T-helper 1 cell treated with Interleukin-12 subunit alpha and Interleukin-12 subunit beta and Interleukin-4 antibody, amounts not matched to agents 30 μg/mL and 1 μg/mL, for 36 hours (primary cell): ENCODE measurements at regions not wholly inside any gene's neighbourhood (a gene's known extent, or its start where the extent isn't known, plus 50 kb on each side); places are given as distances from the start of the nearest gene placed in this dataset.

Experiments
- H3K27ac Mint-ChIP-seq: one replicate; pipeline ENCODE4 v1.8.0; 2021; ENCODE audit warnings: mild to moderate bottlenecking, mixed read lengths
- H3K27me3 Mint-ChIP-seq: one replicate; pipeline ENCODE4 v1.8.0; 2021; ENCODE audit warnings: low read depth, mixed read lengths
- H3K36me3 Mint-ChIP-seq: one replicate; pipeline ENCODE4 v1.8.0; 2021; ENCODE audit warnings: low read depth, mixed read lengths
- H3K4me1 Mint-ChIP-seq: one replicate; pipeline ENCODE4 v1.8.0; 2021; ENCODE audit warnings: low read depth, mixed read lengths
- H3K4me3 Mint-ChIP-seq: one replicate; pipeline ENCODE4 v1.8.0; 2021; ENCODE audit warnings: mild to moderate bottlenecking, moderate library complexity, mixed read lengths
- H3K9me3 Mint-ChIP-seq: one replicate; pipeline ENCODE4 v1.8.0; 2021; ENCODE audit warnings: mixed read lengths

DNA sequence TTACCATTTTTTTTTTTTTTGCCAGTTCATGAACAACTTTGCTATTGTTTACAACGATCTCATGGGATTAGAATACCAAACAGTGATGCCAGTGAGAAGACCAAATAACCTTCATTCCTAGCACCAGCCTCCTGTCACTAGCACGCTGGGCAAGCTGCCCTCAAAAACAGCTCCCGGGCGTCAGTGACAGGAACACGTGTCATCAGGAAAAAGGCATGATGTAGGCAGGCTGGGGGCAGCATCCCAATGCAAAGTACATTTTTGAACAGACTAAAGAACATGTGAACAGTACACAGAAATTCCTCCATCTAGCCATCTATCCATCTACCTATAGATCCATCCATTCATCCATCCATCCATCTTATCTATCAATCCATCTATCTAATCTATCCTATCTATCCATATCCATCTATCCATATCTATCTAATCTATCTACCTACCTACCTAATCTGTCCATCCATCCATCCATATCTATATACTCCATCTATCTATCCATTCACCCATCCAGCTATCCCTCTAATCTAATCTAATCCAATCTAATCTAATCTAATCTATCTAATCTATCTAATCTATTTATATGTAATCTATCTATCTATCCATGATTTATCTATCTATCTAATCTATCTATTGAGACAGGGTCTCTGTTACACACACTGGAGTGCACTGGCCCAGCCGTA lies 378.5 kb downstream of the SHANK2 start:
- H3K4me3 Mint-ChIP-seq, result no peak overlapping the region
- no peaks in the 10 kb centered on the region for H3K4me1 Mint-ChIP-seq
- H3K9me3 Mint-ChIP-seq, result no peaks in the 10 kb centered on the region
- no peaks in the 10 kb centered on the region for H3K36me3 Mint-ChIP-seq
- H3K27me3 Mint-ChIP-seq, result no peaks in the 10 kb centered on the region
- no peak overlapping the region for H3K27ac Mint-ChIP-seq

DNA sequence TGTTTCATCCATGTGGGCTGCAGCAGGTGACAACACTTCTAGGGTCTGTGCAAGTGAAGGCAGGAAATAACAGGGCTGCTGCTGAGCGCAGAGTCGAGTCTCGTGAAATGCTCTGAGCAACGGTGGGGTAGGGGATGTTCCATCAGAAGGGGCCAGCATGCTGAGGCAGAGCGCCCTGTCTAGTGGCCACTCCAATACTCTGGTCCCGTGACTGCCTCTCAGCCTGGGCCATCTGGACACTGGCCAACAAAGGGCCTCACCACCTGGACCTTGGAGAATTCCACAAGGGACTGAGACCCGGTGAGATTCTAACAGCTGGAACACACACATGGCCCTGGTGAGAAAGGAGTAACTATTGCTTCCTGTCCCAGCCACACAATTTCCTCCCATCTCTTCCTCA lies 375.7 kb downstream of the SHANK2 start:
- Mint-ChIP-seq H3K36me3 (no peaks in the 10 kb centered on the region), H3K27me3 (no peaks in the 10 kb centered on the region), H3K27ac (no peak overlapping the region), H3K4me1 (no peaks in the 10 kb centered on the region), H3K4me3 (no peak overlapping the region), H3K9me3 (no peaks in the 10 kb centered on the region)

DNA sequence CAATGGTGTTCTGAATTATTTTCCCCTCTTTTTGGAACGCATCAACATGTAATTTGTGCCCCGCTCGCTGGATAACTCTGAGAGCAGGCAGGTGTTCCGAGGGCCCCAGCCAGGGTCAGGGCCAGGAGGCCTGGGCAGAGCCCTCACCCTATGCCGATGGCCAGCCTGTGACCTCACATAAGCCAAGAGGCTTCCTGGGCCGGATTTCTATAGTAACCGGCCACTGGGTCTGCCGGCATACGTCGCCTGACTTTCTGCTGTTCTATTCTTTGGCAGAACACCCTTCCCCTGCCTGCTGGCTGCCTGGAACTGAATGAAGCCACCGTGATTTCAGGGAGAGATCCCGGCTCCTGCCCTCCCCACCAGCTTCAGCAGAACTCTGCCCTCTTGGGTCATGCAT lies 375.2 kb downstream of the SHANK2 start:
- no peaks in the 10 kb centered on the region for H3K36me3 Mint-ChIP-seq
- H3K4me3 Mint-ChIP-seq, result no peak overlapping the region
- no peak overlapping the region for H3K27ac Mint-ChIP-seq
- no peaks in the 10 kb centered on the region for H3K4me1 Mint-ChIP-seq
- no peaks in the 10 kb centered on the region for H3K9me3 Mint-ChIP-seq
- H3K27me3 Mint-ChIP-seq, result no peaks in the 10 kb centered on the region

DNA sequence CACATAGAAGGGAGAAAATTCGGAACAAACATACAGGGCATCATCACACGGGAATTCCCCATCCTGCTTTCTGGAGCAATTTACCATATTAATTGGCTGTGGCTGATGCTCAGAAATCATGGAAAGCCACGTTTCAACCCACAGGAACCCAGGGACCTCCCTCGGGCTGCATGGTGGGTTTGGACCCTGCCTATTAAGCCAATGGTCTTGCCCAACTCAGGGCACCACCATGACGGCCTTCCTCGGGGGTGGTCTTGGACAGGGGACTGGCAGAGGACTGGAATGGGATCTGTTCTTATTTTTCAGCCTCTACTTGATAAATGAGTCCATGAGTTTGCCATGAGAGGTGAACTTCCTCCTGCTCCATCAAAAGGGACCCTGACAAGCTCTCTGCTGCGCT lies 374.0 kb downstream of the SHANK2 start:
- H3K27ac Mint-ChIP-seq, result no peak overlapping the region
- no peaks in the 10 kb centered on the region for H3K9me3 Mint-ChIP-seq
- H3K27me3 Mint-ChIP-seq, result no peaks in the 10 kb centered on the region
- no peak overlapping the region for H3K4me3 Mint-ChIP-seq
- H3K4me1 Mint-ChIP-seq, result no peaks in the 10 kb centered on the region
- no peaks in the 10 kb centered on the region for H3K36me3 Mint-ChIP-seq

DNA sequence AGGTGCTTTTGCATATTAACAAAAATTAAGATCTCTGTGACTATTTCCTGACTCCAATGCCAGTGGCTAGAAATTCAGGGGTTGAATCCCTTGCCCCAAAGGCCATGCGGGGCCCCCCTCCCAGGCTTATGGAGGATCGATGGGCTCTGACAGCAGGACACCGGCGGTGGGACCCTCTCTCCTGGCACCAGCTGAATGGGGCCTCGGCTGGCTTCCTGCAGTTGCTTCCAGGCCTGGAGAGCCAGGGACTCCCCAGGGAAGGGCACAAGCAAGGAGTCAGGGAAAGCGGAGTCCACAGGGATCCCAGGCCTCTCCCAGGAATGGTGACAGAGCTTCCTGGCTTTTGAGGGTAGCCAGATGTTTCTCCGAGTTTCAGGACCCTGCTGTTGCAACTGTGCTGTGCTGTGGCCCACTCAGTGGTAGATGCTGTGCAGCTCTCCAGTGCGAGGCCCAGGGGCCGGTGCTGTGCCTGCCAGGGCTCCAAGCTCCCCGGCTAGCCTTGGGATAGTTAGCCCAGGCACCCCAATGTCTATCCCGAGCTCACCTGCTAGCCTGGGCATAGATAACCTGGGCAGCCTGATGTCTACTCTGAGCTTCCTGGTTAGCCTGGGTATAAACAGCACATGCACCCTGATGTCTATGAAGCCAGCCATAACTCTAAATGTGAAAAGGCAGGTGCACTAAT lies 372.6 kb downstream of the SHANK2 start:
- Mint-ChIP-seq H3K9me3 (no peaks in the 10 kb centered on the region), H3K4me1 (no peaks in the 10 kb centered on the region), H3K36me3 (no peaks in the 10 kb centered on the region), H3K27me3 (no peaks in the 10 kb centered on the region), H3K4me3 (no peak overlapping the region), H3K27ac (no peak overlapping the region)

DNA sequence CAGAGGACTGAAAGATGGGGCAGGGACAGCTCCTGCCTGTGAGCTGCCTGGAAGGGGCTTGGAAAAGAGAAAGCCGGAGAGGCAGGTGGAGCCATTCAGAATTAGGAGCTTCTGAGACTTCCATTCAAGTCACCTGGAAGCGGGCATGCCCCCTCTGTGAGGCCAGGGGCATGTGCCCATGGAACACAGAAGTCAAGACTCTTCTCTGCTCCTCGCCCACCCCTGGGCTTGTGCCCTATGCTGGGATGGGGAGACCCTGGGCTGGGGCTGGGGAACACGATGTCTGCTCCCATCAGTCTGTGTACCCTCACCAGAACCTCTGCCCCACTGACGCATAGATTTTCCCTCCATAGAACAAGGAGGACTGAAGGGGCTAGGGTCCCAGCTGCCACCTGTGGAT lies 372.0 kb downstream of the SHANK2 start:
- no peaks in the 10 kb centered on the region for H3K9me3 Mint-ChIP-seq
- H3K27ac Mint-ChIP-seq, result no peak overlapping the region
- H3K36me3 Mint-ChIP-seq, result no peaks in the 10 kb centered on the region
- H3K27me3 Mint-ChIP-seq, result no peaks in the 10 kb centered on the region
- H3K4me1 Mint-ChIP-seq, result no peaks in the 10 kb centered on the region
- no peak overlapping the region for H3K4me3 Mint-ChIP-seq

DNA sequence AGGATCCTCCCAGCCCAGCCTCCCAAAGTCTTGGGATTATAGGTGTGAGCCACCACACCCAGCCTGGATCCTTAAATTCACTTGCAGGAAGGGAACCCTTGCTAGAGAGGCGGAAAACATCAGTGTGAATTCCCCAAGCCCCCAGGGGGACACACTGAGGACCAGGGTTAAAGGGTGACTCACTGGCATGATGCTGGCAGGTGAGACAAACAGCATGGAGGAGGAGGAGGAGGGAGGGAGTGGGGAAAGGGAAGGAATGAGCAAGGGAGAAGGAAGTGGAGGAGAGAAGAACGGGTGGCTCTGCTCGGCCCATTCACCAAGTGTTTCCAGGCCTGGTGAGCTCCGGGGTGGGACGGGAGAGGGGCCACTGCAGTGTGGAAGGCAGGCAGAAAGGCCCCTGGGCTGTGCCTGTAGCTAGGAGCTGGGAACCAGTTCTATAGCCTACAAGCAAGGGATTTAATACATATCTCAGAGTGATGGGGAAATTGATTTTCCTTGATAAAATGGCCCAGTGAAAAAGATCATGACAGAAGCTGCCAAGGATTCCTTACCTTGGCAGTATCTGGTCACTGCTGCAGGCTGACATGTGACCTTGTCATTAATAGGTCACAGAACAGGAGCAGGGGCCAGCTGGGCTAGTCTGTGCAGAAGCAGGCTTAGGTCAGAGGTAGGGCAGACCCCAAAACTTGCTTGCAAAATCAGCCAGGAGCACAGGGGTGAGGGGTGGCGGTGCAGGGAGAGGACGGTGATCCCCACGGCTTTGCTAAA lies 370.2 kb downstream of the SHANK2 start:
- Mint-ChIP-seq H3K27ac (no peak overlapping the region), H3K4me3 (no peak overlapping the region), H3K27me3 (no peaks in the 10 kb centered on the region), H3K4me1 (no peaks in the 10 kb centered on the region), H3K9me3 (no peaks in the 10 kb centered on the region), H3K36me3 (no peaks in the 10 kb centered on the region)

DNA sequence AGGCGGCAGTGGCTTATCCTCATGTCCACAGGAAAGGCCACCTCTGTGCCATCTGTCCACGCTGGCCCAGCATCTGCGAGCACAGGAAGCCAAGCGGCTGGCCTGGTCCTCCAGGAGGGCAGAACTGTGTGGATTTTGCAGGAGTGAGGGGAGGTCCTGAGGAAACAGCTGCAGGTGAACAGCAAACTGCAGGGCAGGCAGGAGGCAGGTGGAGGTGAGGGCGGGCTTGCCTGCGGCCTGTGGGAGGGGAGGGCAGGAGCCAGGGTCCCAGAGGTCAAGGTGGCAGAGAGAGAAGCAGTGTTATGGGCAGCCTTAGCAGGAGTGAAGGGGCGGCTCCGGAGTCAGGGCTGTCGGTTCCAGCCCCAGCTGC lies 369.7 kb downstream of the SHANK2 start:
- H3K36me3 Mint-ChIP-seq, result no peaks in the 10 kb centered on the region
- H3K9me3 Mint-ChIP-seq, result no peaks in the 10 kb centered on the region
- no peak overlapping the region for H3K4me3 Mint-ChIP-seq
- H3K4me1 Mint-ChIP-seq, result no peaks in the 10 kb centered on the region
- no peaks in the 10 kb centered on the region for H3K27me3 Mint-ChIP-seq
- H3K27ac Mint-ChIP-seq, result no peak overlapping the region

DNA sequence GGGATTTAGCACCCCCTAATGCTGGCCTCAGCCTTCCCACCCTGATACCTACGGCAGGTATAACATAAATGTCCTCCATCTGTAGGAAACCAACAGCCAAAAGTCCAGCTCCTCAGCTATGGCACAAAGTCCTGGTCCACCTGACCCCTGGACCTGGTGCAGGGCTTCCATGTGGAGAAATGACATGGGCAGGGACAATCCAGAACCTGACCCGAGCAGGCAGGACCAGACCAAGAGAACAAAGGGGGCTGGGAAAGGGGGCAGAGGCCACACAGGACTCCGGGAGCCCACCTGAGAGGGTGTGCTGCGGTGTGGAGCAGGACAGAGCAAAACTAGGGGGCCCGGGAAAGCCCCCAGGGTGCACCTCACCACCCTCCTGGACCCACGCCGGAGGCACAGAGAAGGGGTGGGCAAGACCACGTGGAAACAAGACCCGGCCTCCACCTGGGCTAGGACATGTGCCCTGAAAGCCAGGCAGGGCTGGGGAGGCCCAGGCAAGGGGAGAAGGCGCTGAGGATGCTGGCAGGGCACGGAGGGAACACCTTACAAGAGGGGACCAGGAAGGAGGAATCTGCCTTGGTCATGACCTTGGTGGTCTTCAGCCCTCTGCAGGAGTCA lies 368.9 kb downstream of the SHANK2 start:
- H3K4me3 Mint-ChIP-seq, result no peak overlapping the region
- no peaks in the 10 kb centered on the region for H3K9me3 Mint-ChIP-seq
- H3K4me1 Mint-ChIP-seq, result no peaks in the 10 kb centered on the region
- no peaks in the 10 kb centered on the region for H3K27me3 Mint-ChIP-seq
- no peaks in the 10 kb centered on the region for H3K36me3 Mint-ChIP-seq
- no peak overlapping the region for H3K27ac Mint-ChIP-seq

DNA sequence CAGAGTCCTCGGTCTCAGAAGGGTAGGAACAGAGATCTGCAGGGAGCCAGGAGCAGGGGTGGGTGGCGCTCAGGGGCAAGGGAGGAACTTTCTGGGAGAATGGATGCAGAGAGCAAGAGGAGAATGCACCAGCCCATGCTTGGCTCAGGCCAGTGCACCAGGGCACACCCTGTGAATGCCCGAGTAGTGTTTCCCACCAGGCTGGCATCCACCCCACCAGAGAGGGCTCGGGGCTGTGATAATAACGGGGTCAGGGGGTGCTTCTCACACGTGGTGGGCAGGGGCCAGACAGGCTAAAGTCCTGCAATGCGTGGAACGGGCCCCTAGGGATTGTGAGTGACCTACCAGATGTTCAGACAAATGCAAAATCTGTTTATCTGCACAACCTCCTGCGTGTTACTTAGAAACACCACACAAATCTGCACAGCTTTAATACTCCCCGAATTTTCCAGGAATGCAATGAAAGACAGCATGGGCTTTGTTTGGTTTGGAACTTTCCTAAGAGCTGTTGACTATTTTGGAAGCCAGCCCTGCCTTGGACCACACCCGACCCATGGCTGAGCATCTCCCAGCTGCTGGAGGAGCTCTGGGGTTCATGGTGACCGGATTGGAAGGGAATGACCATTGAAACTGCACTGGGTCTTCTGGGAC lies 368.3 kb downstream of the SHANK2 start:
- H3K9me3 Mint-ChIP-seq, result no peaks in the 10 kb centered on the region
- H3K4me3 Mint-ChIP-seq, result no peak overlapping the region
- H3K27me3 Mint-ChIP-seq, result no peaks in the 10 kb centered on the region
- no peaks in the 10 kb centered on the region for H3K4me1 Mint-ChIP-seq
- no peak overlapping the region for H3K27ac Mint-ChIP-seq
- H3K36me3 Mint-ChIP-seq, result no peaks in the 10 kb centered on the region

DNA sequence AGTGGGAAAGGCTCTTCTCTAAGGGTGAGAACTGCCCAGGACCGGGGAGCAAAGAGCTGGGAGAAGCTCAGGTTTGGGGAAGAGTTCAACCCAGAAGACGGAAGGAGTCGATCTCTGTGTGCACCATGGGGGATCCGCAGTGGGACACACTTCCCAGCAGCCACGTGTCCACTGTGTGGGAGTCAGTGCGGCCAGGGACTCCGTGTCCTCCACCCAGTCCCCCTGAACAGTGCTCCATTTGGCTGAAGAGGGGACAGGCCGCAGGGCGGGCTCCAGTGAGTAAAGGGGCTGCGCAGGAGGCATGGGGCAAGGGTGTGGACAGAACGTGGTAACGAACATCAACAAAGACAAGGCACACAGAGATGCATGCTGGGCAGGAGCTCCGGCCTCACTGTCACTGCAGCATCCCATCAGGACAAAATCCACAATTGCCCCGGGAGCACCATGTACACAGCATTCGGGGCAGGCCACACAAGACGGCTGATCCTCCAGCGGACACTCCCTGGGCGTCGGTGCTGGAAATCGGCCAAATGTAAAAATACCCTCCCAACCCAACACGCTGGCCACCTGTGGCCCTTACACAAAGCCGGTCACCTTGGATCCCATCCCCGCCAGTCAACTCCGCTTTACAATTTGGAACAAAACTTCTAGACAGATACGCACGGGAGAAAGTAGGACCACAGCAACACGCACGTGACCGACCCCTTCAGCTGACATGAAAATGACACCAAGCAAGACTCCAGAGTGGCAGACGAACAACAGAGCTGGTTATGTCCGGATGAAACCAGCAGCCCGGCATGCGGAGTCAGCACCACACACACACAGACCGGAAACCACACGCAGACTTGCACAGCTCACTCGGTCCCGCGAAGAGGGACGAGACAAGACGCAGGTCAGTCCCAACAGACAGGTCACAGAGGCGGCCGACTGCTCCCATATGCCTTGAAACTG lies 366.8 kb downstream of the SHANK2 start:
- Mint-ChIP-seq H3K27ac (no peak overlapping the region), H3K9me3 (no peaks in the 10 kb centered on the region), H3K4me3 (no peak overlapping the region), H3K4me1 (no peaks in the 10 kb centered on the region), H3K27me3 (no peaks in the 10 kb centered on the region), H3K36me3 (no peaks in the 10 kb centered on the region)

DNA sequence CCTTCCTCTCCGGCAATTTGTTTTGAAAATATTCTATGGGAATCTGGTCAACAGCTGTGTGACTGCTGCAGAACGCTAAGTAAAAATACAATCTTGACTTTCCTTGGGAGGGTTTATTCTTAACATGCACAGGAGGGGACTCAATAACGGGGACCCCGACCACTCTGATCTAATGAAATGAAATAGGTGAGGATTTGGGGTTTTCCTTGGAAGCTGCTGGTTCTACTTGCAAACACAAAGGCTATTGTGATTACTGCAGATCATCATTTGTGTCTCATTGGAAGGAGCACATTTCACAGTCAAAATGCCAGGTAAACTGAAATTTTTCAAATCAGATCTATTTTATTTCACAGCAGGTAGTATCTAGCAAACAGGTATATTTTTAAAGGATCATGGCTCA lies 366.1 kb downstream of the SHANK2 start:
- Mint-ChIP-seq H3K9me3 (no peaks in the 10 kb centered on the region), H3K4me3 (no peak overlapping the region), H3K36me3 (no peaks in the 10 kb centered on the region), H3K27me3 (no peaks in the 10 kb centered on the region), H3K4me1 (no peaks in the 10 kb centered on the region), H3K27ac (no peak overlapping the region)

DNA sequence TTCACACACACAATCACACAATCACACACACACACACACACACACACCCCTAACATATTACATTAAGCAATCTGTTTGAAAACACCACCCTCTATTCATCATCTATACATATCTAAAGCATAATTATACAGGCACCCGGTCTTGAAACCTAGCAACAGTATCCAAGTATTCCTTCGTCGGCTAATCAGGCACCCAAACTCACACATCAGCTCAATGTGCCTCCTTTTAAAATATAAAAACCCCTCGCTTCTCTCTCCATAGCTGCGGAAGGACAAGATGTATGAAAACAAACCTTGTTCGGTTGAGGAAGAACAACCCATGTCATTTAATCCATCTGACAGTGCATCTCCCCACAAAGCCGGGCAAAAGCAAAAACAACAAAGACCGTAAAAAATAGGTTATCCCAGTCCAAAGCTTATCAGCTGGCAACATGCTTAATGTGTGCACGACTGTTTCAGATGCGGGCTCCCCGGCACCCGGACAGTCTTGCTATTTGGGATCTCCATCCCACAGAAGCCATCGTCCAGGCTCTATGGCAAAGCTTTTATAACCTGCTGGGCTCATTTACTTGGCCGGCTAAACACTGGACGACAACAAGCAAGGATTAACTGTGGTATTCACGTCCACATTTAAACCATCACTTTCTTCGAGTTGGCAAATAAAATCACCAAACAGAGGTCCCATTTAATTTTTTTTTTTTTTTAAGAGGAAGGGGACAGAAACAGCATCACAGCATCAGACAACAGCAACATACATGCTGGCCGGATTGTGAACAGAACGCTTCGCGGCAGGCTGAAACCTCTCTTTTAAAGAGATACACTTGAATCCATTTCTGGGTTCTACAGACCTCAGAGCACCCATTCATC lies 365.5 kb downstream of the SHANK2 start:
- Mint-ChIP-seq H3K27me3 (no peaks in the 10 kb centered on the region), H3K36me3 (no peaks in the 10 kb centered on the region), H3K9me3 (no peaks in the 10 kb centered on the region), H3K27ac (no peak overlapping the region), H3K4me1 (no peaks in the 10 kb centered on the region), H3K4me3 (no peak overlapping the region)
